ENCODE measurements at regions not wholly inside any gene's neighbourhood (a gene's known extent, or its start where the extent isn't known, plus 50 kb on each side); places are given as distances from the start of the nearest gene placed in this dataset.

GRCh38 chr3:6095006-6095405 lies 765.9 kb upstream of the GRM7 start:
- no peaks in the 10 kb centered on the region for H3K9me1 ChIP-seq (replicated peaks; ENCODE audit: control insufficient read depth, extremely low read depth, insufficient read depth, low read length)
- H3K9ac ChIP-seq (replicated peaks; ENCODE audit: extremely low read depth, insufficient read depth, low read length) = no peak overlapping the region
- no peak overlapping the region for H3K27ac ChIP-seq (ENCODE audit: insufficient read depth, low read depth, low read length)
- no peaks in the 10 kb centered on the region for H3K4me1 ChIP-seq (ENCODE audit: control insufficient read depth, extremely low read depth, insufficient read depth, low read length)
- H3K4me2 ChIP-seq (ENCODE audit: insufficient read depth, low read length) = no peak overlapping the region
- no peaks in the 10 kb centered on the region for H3K36me3 ChIP-seq (ENCODE audit: control insufficient read depth in 2 of 2, extremely low read depth in 1 of 2, insufficient read depth in 2 of 2, low read length in 2 of 2)
- DNase-seq (ENCODE audit: low read depth, low spot score) (no peak), FAIRE-seq (no peak)
- H3K9me3 ChIP-seq (replicated peaks; ENCODE audit: control insufficient read depth, insufficient read depth, low read length) = peaks cover 2% of the 10 kb centered on the region
- BruUV-seq (replicated peaks) = no TSS peak
- dilution Hi-C loops (cut with MboI; ENCODE audit: extremely low pct_ligation_motif_present, low sequenced_read_pairs) (no loop called here), intact Hi-C loops (cut with micrococcal nuclease) (no loop called here)
- TF ChIP-seq EZH2 (IDR thresholded peaks at IDR 0.05; ENCODE audit: borderline replicate concordance, low read depth, low read length, severe bottlenecking) = no peak
- TF ChIP-seq FOS (IDR thresholded peaks at IDR 0.05; ENCODE audit: borderline replicate concordance, insufficient read depth, low read length) = no peak
- no peak for TF ChIP-seq GATA2 (IDR thresholded peaks at IDR 0.05; ENCODE audit: insufficient read depth, insufficient read length, low read depth, low read length)
- no peak for TF ChIP-seq POLR2A (IDR thresholded peaks at IDR 0.05; ENCODE audit: low read depth, low read length)
- no peak for TF ChIP-seq MYC (IDR thresholded peaks at IDR 0.05; ENCODE audit: low read depth, low read length)
- no peak for TF ChIP-seq POLR2AphosphoS5 (IDR thresholded peaks at IDR 0.05; ENCODE audit: insufficient read depth, low read depth, low read length)
- no peak for TF ChIP-seq JUN (IDR thresholded peaks at IDR 0.05; ENCODE audit: borderline replicate concordance, insufficient read depth, insufficient read length, low read depth)
- TF ChIP-seq, protein P1, sequence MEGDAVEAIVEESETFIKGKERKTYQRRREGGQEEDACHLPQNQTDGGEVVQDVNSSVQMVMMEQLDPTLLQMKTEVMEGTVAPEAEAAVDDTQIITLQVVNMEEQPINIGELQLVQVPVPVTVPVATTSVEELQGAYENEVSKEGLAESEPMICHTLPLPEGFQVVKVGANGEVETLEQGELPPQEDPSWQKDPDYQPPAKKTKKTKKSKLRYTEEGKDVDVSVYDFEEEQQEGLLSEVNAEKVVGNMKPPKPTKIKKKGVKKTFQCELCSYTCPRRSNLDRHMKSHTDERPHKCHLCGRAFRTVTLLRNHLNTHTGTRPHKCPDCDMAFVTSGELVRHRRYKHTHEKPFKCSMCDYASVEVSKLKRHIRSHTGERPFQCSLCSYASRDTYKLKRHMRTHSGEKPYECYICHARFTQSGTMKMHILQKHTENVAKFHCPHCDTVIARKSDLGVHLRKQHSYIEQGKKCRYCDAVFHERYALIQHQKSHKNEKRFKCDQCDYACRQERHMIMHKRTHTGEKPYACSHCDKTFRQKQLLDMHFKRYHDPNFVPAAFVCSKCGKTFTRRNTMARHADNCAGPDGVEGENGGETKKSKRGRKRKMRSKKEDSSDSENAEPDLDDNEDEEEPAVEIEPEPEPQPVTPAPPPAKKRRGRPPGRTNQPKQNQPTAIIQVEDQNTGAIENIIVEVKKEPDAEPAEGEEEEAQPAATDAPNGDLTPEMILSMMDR (IDR thresholded peaks at IDR 0.05; ENCODE audit: extremely low read depth in 1 of 2, insufficient read depth in 1 of 2, low read depth in 1 of 2, low read length in 2 of 2) = no peak
- TF ChIP-seq, protein P2, sequence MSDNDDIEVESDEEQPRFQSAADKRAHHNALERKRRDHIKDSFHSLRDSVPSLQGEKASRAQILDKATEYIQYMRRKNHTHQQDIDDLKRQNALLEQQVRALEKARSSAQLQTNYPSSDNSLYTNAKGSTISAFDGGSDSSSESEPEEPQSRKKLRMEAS (IDR thresholded peaks at IDR 0.05; ENCODE audit: insufficient read depth, insufficient read length) = no peak
- CTCF ChIA-PET = no interaction called here
- H3K27me3 ChIP-seq (ENCODE audit: control insufficient read depth in 2 of 2, insufficient read depth in 2 of 2, low read length in 2 of 2) = no peaks in the 10 kb centered on the region
- no peaks in the 10 kb centered on the region for H3K79me2 ChIP-seq (ENCODE audit: control insufficient read depth, insufficient read depth, low read length)
- H4K20me1 ChIP-seq (replicated peaks; ENCODE audit: control insufficient read depth, extremely low read depth, insufficient read depth, low read length) = no peaks in the 10 kb centered on the region
- H3K4me3 ChIP-seq (replicated peaks in 1 of 3; ENCODE audit: insufficient read depth in 1 of 3, low read depth in 1 of 3, low read length in 3 of 3) = no peak overlapping the region
- POLR2A ChIA-PET = no interaction called here
- H2AFZ ChIP-seq (ENCODE audit: low read depth, low read length) = no peak overlapping the region

Data from endothelial cell of umbilical vein (primary cell).